Body of pancreas (tissue), 4 donors: ENCODE measurements at regions not wholly inside any gene's neighbourhood (a gene's known extent, or its start where the extent isn't known, plus 50 kb on each side); places are given as distances from the start of the nearest gene placed in this dataset.

Experiments
- POLR2A ChIP-seq, 3 donors: fragments of 450-650 bp; IDR thresholded peaks; one replicate each; pipeline ENCODE4 v1.6.1; 2016; ENCODE audit warnings: antibody characterized with exemption in 3 of 3, mild to moderate bottlenecking in 2 of 3
- TF ChIP-seq, protein P1 (sequence below), 7 experiments: fragments of 450-650 bp in 4 of 7; fragments of 200-600 bp in 3 of 7; sonication (generic) in 3 of 7; IDR thresholded peaks; one replicate each; pipeline ENCODE4 v1.5.1; 2016 to 2019; ENCODE audit warnings: antibody characterized with exemption in 7 of 7

DNA sequence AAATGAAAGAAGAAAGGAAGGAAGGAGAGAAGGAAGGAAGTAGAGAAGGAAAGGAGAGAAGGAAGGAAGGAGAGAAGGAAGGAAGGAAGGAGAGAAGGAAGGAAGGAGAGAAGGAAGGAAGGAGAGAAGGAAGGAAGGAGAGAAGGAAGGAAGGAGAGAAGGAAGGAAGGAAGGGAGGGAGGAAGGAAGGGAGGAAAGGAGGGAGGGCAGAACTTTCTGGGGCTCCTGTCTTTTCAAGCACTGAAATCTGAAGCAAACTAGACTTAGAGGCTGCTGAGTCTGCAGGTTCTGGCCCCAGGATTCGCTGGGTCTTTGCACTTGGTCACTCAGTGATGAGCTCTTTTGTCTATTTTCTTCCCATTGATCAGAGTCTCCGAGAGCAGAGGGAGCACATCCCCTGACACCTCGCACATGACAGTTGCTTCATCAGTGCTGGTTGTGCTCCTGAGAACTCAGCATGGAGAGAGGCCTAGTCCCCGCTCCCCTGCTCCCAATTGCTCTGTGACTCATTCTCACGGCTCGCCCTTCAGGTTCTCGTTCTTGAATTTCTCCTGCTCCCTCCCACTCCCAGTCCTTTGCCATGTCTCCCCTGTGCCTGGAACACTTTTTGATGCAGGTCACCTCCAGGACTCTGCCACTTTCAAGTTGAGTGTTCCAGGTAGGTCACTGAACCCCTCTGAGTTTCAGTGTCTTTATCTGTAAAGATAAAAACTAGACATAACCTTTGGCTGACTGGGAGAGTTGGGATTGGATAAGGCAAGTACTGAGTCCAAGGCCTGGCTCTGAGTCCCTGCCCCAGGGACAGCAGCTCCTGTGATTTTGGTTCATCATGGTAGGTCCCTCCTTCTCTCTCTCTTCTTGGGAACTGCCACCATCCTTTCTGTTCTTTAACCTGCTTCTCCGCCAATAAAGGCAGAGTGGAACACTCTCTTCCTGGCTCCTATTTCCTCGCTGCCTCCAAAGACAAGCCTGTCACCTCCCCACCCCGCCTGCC is 55.2 kb downstream of the TNP1 start:
- TF ChIP-seq, protein P1, sequence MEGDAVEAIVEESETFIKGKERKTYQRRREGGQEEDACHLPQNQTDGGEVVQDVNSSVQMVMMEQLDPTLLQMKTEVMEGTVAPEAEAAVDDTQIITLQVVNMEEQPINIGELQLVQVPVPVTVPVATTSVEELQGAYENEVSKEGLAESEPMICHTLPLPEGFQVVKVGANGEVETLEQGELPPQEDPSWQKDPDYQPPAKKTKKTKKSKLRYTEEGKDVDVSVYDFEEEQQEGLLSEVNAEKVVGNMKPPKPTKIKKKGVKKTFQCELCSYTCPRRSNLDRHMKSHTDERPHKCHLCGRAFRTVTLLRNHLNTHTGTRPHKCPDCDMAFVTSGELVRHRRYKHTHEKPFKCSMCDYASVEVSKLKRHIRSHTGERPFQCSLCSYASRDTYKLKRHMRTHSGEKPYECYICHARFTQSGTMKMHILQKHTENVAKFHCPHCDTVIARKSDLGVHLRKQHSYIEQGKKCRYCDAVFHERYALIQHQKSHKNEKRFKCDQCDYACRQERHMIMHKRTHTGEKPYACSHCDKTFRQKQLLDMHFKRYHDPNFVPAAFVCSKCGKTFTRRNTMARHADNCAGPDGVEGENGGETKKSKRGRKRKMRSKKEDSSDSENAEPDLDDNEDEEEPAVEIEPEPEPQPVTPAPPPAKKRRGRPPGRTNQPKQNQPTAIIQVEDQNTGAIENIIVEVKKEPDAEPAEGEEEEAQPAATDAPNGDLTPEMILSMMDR (IDR thresholded peaks at IDR 0.05): no peak
- no peak for TF ChIP-seq POLR2A (IDR thresholded peaks at IDR 0.05)
